Brain pericyte (primary cell): ENCODE measurements at regions not wholly inside any gene's neighbourhood (a gene's known extent, or its start where the extent isn't known, plus 50 kb on each side); places are given as distances from the start of the nearest gene placed in this dataset.
A peak's percentile ranks its signal among the peaks of the same experiment; 100 is the strongest.
"Not testable (repeated sequence)": the region's sequence is repeated elsewhere in the genome, so short reads cannot be mapped to it uniquely, and the experiment has no call there.

ENCODE experiments used
- DNase-seq: peaks from one replicate; pipeline ENCODE4 v3.0.0-alpha.2; 2012; ENCODE audit warnings: low read depth, low spot score

GRCh38 chr16:85220964-85221731 is 108.9 kb upstream of the CIBAR2 start:
- no peak for DNase-seq

- DNase-seq, result no peak
Measured at GRCh38 chr16:85221771-85222154, 109.5 kb upstream of the CIBAR2 start.

- no peak for DNase-seq
Measured at GRCh38 chr16:85222155-85222863, 110.0 kb upstream of the CIBAR2 start.

- DNase-seq, result no peak
Measured at GRCh38 chr16:85225257-85225656, 113.0 kb upstream of the CIBAR2 start.

- no peak for DNase-seq
Measured at GRCh38 chr16:85225721-85226120, 113.4 kb upstream of the CIBAR2 start.

- DNase-seq, result no peak
Measured at GRCh38 chr16:85227084-85227945, 115.0 kb upstream of the CIBAR2 start.

GRCh38 chr16:85227946-85228862 is 115.9 kb upstream of the CIBAR2 start:
- no peak for DNase-seq

GRCh38 chr16:85228970-85229430 is 116.7 kb upstream of the CIBAR2 start:
- no peak for DNase-seq

- DNase-seq, result no peak
Measured at GRCh38 chr16:85229869-85230462, 117.7 kb upstream of the CIBAR2 start.

GRCh38 chr16:85230764-85231383 is 118.6 kb upstream of the CIBAR2 start:
- DNase-seq, result not testable (repeated sequence)

GRCh38 chr16:85231959-85232358 is 119.7 kb upstream of the CIBAR2 start:
- no peak for DNase-seq

- DNase-seq, result no peak
Measured at GRCh38 chr16:85232369-85233142, 120.3 kb upstream of the CIBAR2 start.

GRCh38 chr16:85233516-85233915 is 121.2 kb upstream of the CIBAR2 start:
- DNase-seq, result no peak

GRCh38 chr16:85234310-85235204 is 122.3 kb upstream of the CIBAR2 start:
- no peak for DNase-seq

GRCh38 chr16:85235991-85236817 is 123.9 kb upstream of the CIBAR2 start:
- DNase-seq, result no peak

GRCh38 chr16:85236818-85237150 is 124.5 kb upstream of the CIBAR2 start:
- no peak for DNase-seq

GRCh38 chr16:85237817-85238216 is 125.5 kb upstream of the CIBAR2 start:
- no peak for DNase-seq

GRCh38 chr16:85238233-85238647 is 126.0 kb upstream of the CIBAR2 start:
- peak; percentile 97 for DNase-seq
